Thymus (tissue), 11 donors: ENCODE measurements at regions not wholly inside any gene's neighbourhood (a gene's known extent, or its start where the extent isn't known, plus 50 kb on each side); places are given as distances from the start of the nearest gene placed in this dataset.

Experiments used
- DNase-seq, 9 donors: peaks; one replicate each; pipeline ENCODE4 v3.0.0-alpha.2; 2013; ENCODE audit warnings: low spot score in 9 of 9, low read depth in 6 of 9, missing footprints in 1 of 9
- H3K27ac ChIP-seq, 2 donors: one replicate each; pipeline ENCODE4 v1.5.1; 2013; ENCODE audit warnings: control low read depth in 1 of 2, low read depth in 1 of 2, low read length in 1 of 2, mild to moderate bottlenecking in 1 of 2, moderate library complexity in 1 of 2
- H3K27me3 ChIP-seq, 2 donors: one replicate each; pipeline ENCODE4 v1.5.1; 2013; ENCODE audit warnings: low read length in 1 of 2; ENCODE audit not compliant: control insufficient read depth in 2 of 2, insufficient read depth in 1 of 2
- H3K36me3 ChIP-seq, 2 donors: one replicate each; pipeline ENCODE4 v1.5.1; 2013; ENCODE audit warnings: low read length in 1 of 2, mild to moderate bottlenecking in 1 of 2, moderate library complexity in 1 of 2; ENCODE audit not compliant: control insufficient read depth in 2 of 2, insufficient read depth in 2 of 2
- H3K4me1 ChIP-seq, 2 donors: one replicate each; pipeline ENCODE4 v1.5.1; 2013; ENCODE audit warnings: low read length in 2 of 2; ENCODE audit not compliant: control insufficient read depth in 2 of 2, insufficient read depth in 2 of 2
- H3K4me3 ChIP-seq, 2 donors: one replicate each; pipeline ENCODE4 v1.5.1; 2013; ENCODE audit warnings: low read length in 2 of 2, control low read depth in 1 of 2, mild to moderate bottlenecking in 1 of 2
- H3K9me3 ChIP-seq, 2 donors: one replicate each; pipeline ENCODE4 v1.5.1; 2013; ENCODE audit warnings: low read length in 1 of 2, mild to moderate bottlenecking in 1 of 2; ENCODE audit not compliant: control insufficient read depth in 2 of 2, insufficient read depth in 1 of 2
- WGBS: extraction: QIAGEN DNeasy Blood & Tissue Kit; methylation state at CpG from one replicate; pipeline ENCODE4 v1.1.7; 2013; 5-methylcytosine and 5-hydroxymethylcytosine counted together
- donor health status: healthy.

- WGBS = 99% methylated on average over 9 of the region's 9 CpGs
- Histone ChIP-seq H3K4me1 (no peaks in the 10 kb centered on the region), H3K9me3 (no peaks in the 10 kb centered on the region), H3K27me3 (peaks cover 3 to 33% of the 10 kb centered on the region in 2 donors), H3K36me3 (no peaks in the 10 kb centered on the region), H3K27ac (no peak overlapping the region), H3K4me3 (no peak overlapping the region)
- no peak for DNase-seq
Measured at GRCh38 chr10:44294726-44295412, 90.0 kb downstream of the CXCL12 start.

DNA sequence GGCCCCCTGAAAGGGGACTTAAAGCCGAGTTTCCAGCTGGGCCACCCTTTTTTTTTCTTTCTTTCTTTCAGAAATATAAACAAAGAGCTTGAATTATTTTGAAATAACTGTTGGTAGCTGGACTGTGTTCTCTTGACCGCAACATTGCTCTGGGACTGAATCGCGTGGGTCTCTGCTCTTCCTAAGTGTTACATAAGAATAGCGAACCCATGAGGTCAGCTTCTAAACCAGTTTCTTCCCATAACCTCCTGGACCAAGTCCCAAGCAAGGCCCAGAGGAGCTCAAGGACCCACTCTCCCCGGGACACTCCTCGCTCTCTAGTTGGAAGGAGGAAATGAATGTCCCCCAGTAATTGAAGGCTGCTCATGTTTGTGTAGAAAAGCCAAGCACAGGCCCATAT lies 91.1 kb downstream of the CXCL12 start:
- H3K27ac ChIP-seq = no peak overlapping the region
- WGBS = 81% methylated on average over 7 of the region's 7 CpGs
- H3K27me3 ChIP-seq = peaks cover 3 to 33% of the 10 kb centered on the region in 2 donors
- no peaks in the 10 kb centered on the region for H3K9me3 ChIP-seq
- no peaks in the 10 kb centered on the region for H3K4me1 ChIP-seq
- DNase-seq = no peak
- no peaks in the 10 kb centered on the region for H3K36me3 ChIP-seq
- no peak overlapping the region for H3K4me3 ChIP-seq

- H3K27me3 ChIP-seq = peaks cover 3 to 33% of the 10 kb centered on the region in 2 donors
- no peaks in the 10 kb centered on the region for H3K9me3 ChIP-seq
- no peak for DNase-seq
- H3K27ac ChIP-seq = no peak overlapping the region
- 23% methylated on average over 26 of the region's 26 CpGs for WGBS
- H3K36me3 ChIP-seq = no peaks in the 10 kb centered on the region
- H3K4me1 ChIP-seq = no peaks in the 10 kb centered on the region
- H3K4me3 ChIP-seq = no peak overlapping the region
Measured at GRCh38 chr10:44293306-44293778, 91.6 kb downstream of the CXCL12 start.

DNA sequence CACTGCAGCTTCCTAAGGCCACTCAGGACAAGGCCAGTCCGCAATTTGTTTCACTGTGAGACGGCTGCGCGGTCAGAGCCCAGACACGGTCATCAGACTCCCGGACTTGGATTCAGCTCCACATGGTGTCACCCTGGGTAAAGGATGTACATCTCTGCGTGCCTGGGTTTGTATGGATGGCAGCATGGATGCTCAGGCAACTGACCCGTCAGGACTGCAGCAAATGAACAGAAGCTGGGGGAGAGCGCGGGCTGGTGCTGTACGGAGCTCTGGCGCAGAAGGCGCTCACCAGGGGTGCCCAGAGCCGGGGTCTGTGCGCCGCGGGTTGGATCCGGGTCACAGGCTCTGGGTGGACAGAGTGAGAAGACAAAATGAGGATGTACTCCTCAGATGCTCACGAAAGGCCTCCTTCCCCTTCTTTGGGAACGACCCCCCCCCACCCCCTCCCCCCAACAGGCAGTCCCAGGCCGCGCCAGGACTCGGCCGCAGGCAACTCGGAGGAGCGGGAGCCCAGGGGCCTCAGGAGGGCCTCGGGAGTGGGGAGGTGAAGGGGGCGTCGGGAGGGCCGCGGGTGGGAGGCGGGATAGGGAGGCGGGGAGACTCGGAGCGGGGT lies 92.4 kb downstream of the CXCL12 start:
- Histone ChIP-seq H3K4me1 (no peaks in the 10 kb centered on the region), H3K9me3 (no peaks in the 10 kb centered on the region), H3K36me3 (no peaks in the 10 kb centered on the region), H3K27me3 (peaks cover 3 to 31% of the 10 kb centered on the region in 2 donors), H3K4me3 (no peak overlapping the region), H3K27ac (no peak overlapping the region)
- no peak for DNase-seq
- WGBS = 26% methylated on average over 35 of the region's 35 CpGs

- peaks cover 3 to 31% of the 10 kb centered on the region in 2 donors for H3K27me3 ChIP-seq
- no peaks in the 10 kb centered on the region for H3K4me1 ChIP-seq
- H3K36me3 ChIP-seq = no peaks in the 10 kb centered on the region
- WGBS = 79% methylated on average over 1 of the region's 1 CpG
- H3K27ac ChIP-seq = no peak overlapping the region
- H3K9me3 ChIP-seq = no peaks in the 10 kb centered on the region
- DNase-seq = no peak
- H3K4me3 ChIP-seq = no peak overlapping the region
Measured at GRCh38 chr10:44291091-44291490, 93.8 kb downstream of the CXCL12 start.

DNA sequence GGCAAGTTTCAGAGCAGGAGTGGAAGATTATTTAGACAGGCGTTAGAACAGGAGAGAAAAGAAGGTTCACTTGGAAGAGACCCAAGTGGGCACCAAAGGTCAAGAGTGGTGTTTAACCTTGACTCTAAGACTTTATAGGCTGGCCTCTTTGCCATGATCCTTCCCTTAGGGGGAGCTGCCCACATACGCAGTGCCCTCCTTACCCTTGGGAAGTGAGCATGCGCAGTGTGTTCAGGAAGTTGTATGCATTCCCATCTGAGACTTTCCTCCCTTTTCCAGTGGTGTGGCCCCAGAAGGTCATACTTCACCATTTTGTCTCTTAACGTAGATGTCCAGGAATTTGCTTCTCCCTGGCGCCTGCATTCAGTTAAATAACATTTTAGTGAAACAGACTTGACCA lies 95.8 kb downstream of the CXCL12 start:
- WGBS = 96% methylated on average over 5 of the region's 5 CpGs
- no peak overlapping the region for H3K4me3 ChIP-seq
- H3K36me3 ChIP-seq = no peaks in the 10 kb centered on the region
- H3K27ac ChIP-seq = no peak overlapping the region
- H3K27me3 ChIP-seq = peaks cover 3 to 20% of the 10 kb centered on the region in 2 donors
- H3K9me3 ChIP-seq = no peaks in the 10 kb centered on the region
- DNase-seq = no peak
- H3K4me1 ChIP-seq = no peaks in the 10 kb centered on the region

GRCh38 chr10:44287408-44287807 lies 97.5 kb downstream of the CXCL12 start:
- Histone ChIP-seq H3K4me3 (no peak overlapping the region), H3K36me3 (no peaks in the 10 kb centered on the region), H3K4me1 (no peaks in the 10 kb centered on the region), H3K9me3 (no peaks in the 10 kb centered on the region), H3K27ac (no peak overlapping the region), H3K27me3 (peaks cover 0 to 4% of the 10 kb centered on the region in 2 donors)
- WGBS = 91% methylated on average over 2 of the region's 2 CpGs
- no peak for DNase-seq

GRCh38 chr10:44284198-44285084 lies 100.5 kb downstream of the CXCL12 start:
- Histone ChIP-seq H3K27ac (no peak overlapping the region), H3K36me3 (no peaks in the 10 kb centered on the region), H3K4me1 (no peaks in the 10 kb centered on the region), H3K9me3 (no peaks in the 10 kb centered on the region), H3K4me3 (no peak overlapping the region), H3K27me3 (no peaks in the 10 kb centered on the region)
- WGBS = 92% methylated on average over 6 of the region's 6 CpGs
- no peak for DNase-seq
